Astrocyte of the cerebellum (primary cell): ENCODE measurements at regions not wholly inside any gene's neighbourhood (a gene's known extent, or its start where the extent isn't known, plus 50 kb on each side); places are given as distances from the start of the nearest gene placed in this dataset.

Experiments
- DNase-seq: peaks from one replicate; pipeline ENCODE4 v3.0.0-alpha.2; 2011; ENCODE audit warnings: low read depth
- H3K4me3 ChIP-seq: 2 replicates; pipeline ENCODE4 v1.5.1; 2011; ENCODE audit warnings: mild to moderate bottlenecking, low read depth, low read length, moderate library complexity
- in situ Hi-C: cut with HindIII; loops from 2 replicates; pipeline ENCODE4 v1.10.0; 2017; ENCODE audit warnings: low sequenced_read_pairs
- TF ChIP-seq, protein P1 (sequence below): IDR thresholded peaks from 2 replicates; pipeline ENCODE4 v1.5.1; 2012; ENCODE audit warnings: low read length, low read depth, moderate library complexity, mild to moderate bottlenecking; ENCODE audit errors: missing control alignments

DNA sequence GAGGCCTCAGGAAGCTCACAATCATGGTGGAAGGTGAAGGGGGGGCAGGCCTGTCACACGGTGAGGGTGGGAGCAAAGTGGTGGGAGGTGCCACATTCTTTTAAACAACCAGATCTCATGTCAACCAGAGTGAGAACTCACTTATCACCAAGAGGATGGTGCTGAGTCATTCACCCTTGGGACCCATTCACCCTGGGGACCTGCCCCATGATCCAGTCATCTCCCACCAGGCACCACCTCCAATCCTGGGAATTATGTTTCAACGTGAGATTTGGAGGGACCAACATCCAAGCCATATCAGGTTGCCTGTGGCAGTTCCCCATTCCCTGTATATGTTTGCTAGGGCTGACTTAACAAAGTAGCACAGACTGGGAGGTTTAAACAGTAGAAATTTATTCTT lies 318.4 kb upstream of the CLNK start:
- in situ Hi-C loops: loop anchor here (5.0 kb wide), 1 partner anchor 36 kb away; no protein-coding TSS in a partner anchor
- H3K4me3 ChIP-seq: no peak overlapping the region
- no peak for DNase-seq
- TF ChIP-seq, protein P1, sequence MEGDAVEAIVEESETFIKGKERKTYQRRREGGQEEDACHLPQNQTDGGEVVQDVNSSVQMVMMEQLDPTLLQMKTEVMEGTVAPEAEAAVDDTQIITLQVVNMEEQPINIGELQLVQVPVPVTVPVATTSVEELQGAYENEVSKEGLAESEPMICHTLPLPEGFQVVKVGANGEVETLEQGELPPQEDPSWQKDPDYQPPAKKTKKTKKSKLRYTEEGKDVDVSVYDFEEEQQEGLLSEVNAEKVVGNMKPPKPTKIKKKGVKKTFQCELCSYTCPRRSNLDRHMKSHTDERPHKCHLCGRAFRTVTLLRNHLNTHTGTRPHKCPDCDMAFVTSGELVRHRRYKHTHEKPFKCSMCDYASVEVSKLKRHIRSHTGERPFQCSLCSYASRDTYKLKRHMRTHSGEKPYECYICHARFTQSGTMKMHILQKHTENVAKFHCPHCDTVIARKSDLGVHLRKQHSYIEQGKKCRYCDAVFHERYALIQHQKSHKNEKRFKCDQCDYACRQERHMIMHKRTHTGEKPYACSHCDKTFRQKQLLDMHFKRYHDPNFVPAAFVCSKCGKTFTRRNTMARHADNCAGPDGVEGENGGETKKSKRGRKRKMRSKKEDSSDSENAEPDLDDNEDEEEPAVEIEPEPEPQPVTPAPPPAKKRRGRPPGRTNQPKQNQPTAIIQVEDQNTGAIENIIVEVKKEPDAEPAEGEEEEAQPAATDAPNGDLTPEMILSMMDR: no peak

DNA sequence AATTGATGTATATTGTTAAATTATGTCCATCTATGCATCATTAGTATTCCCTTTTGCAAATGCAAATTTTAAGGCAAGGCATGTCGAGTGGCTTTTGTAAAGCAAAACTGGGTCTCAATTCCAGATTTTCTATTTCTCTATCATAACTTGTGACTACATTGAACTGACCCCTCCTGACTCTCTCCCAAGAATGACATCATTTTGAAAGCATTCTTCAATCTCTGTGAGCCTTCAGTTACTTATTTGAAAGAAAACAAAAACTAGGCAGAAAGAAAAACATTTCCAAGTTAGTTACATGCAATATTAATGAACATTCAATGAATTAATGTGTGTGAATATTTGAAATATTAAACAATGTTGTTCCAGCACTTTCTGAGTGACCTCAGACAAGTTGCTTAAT lies 314.3 kb upstream of the CLNK start:
- TF ChIP-seq, protein P1: no peak
- no peak overlapping the region for H3K4me3 ChIP-seq
- DNase-seq: peak; percentile 23
- in situ Hi-C loops: no loop called here

DNA sequence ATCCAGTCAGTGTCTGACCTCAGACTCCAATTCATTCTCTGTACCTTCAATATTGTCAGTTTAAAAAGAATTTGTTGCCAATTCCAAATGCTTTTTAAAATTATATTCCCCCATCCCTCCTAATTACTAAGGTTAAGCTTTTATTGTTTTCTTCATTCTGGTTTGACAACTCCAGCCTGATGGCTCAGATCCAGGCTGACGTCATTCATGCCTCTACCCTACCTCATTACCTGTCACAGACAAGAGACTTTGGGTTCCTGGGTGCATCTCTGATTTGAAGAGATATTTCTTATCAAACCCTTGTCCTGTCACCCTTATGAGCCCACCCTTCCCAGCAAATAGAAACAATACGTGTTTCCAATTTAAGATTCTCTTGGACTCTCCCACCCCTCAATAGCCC lies 300.2 kb upstream of the CLNK start:
- in situ Hi-C loops: no loop called here
- DNase-seq: no peak
- no peak overlapping the region for H3K4me3 ChIP-seq
- TF ChIP-seq, protein P1: no peak

DNA sequence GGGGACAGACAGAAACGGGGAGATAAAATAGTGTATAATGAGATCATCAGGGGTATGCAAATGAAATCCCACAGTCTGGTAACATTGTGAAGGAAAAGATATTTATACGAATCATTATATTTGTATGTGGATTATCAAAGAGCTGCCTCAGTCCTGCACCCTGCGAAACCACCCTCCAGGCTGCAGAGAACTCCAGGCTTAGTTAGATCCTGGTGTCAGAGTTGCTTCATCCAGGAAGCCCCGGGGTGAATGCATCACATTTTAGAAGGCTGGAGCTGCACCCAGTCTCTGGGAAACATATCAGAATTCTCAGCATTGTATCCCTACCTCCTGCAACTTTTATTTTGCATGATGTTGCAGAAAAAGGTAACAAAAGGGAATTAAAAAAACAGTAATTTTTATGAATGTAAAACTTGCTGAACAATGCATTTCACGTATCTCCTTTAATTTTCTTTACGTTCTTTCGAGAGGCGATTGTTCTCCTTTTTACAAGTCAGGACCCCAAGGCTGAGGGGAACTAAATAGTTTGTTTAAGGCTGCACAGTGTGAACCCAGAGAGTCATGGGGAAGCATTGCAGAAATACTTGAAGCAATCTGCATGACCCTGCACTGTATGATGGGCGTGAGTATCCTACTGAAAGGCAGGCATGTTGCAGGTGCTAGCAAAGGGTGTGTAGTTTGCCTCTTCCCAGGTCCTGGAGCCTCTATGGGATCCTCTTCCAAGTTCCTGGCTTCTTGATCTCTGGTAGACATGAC lies 299.5 kb upstream of the CLNK start:
- DNase-seq: no peak
- TF ChIP-seq, protein P1: no peak
- no peak overlapping the region for H3K4me3 ChIP-seq
- in situ Hi-C loops: no loop called here

DNA sequence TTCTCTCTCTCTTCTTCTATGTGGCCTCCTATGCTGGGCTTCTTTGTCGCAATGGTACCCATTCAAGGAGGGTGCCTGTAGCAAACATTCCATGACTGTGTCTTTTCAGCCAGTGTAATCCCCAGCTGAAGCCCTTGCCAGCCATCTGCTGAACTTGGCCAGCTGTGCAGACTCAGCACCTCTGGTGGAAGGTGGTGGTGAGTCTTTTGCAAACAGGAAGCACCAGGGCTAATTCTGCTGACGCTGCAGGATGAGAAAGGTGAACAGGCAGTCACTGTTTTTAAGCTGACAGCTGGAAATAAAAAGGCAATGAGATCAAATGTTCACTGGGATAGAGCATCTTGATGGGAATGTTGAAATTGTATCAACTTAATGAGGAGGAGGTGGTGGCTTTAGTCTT lies 298.7 kb upstream of the CLNK start:
- TF ChIP-seq, protein P1: no peak
- in situ Hi-C loops: no loop called here
- DNase-seq: no peak
- no peak overlapping the region for H3K4me3 ChIP-seq

DNA sequence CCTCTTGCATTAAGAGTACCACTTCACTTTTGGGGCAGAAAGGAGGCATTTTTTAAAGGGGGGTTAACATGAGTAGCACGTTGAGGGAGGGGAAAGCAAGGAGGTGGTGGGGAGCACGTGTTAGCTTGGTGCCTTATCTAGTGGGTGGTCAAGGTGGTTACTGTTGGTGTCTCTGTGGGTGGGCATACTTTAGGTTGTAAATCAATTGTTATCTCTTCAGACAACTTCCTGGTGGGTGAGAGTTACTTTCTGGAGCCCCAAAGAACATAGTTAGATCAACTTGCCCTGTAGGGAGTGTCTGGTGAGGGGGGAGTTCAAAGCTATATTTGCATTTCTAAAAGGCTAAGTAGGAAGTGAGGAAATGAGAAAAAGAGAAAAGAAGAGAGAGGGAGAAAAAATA lies 297.7 kb upstream of the CLNK start:
- TF ChIP-seq, protein P1: no peak
- H3K4me3 ChIP-seq: no peak overlapping the region
- DNase-seq: no peak
- in situ Hi-C loops: no loop called here
